GM19372 (cell line): ENCODE measurements at regions not wholly inside any gene's neighbourhood (a gene's known extent, or its start where the extent isn't known, plus 50 kb on each side); places are given as distances from the start of the nearest gene placed in this dataset.

ENCODE experiments used
- ATAC-seq: cut with Tn5 transposase; IDR thresholded peaks from one replicate; pipeline ENCODE4 v1.9.1; 2021; ENCODE audit warnings: mild to moderate bottlenecking, low read depth, moderate library complexity; ENCODE audit not compliant: unreplicated experiment

- ATAC-seq, result no peak
Observed at GRCh38 chr1:79398501-79398900, 392.0 kb upstream of the ADGRL4 start.

- no peak for ATAC-seq
Observed at GRCh38 chr1:79396901-79397300, 390.4 kb upstream of the ADGRL4 start.

GRCh38 chr1:79388694-79389361 lies 382.3 kb upstream of the ADGRL4 start:
- ATAC-seq, result no peak

GRCh38 chr1:79386730-79387129 lies 380.2 kb upstream of the ADGRL4 start:
- ATAC-seq, result no peak

- ATAC-seq, result no peak
Observed at GRCh38 chr1:79380078-79380477, 373.5 kb upstream of the ADGRL4 start.

- ATAC-seq, result no peak
Observed at GRCh38 chr1:79376106-79376505, 369.6 kb upstream of the ADGRL4 start.

GRCh38 chr1:79375352-79375751 lies 368.8 kb upstream of the ADGRL4 start:
- no peak for ATAC-seq

- no peak for ATAC-seq
Observed at GRCh38 chr1:79374397-79374796, 367.9 kb upstream of the ADGRL4 start.

GRCh38 chr1:79373481-79374125 lies 367.1 kb upstream of the ADGRL4 start:
- no peak for ATAC-seq

GRCh38 chr1:79371802-79372201 lies 365.3 kb upstream of the ADGRL4 start:
- ATAC-seq, result no peak

GRCh38 chr1:79369091-79369490 lies 362.6 kb upstream of the ADGRL4 start:
- no peak for ATAC-seq

- no peak for ATAC-seq
Observed at GRCh38 chr1:79364896-79365295, 358.4 kb upstream of the ADGRL4 start.

- no peak for ATAC-seq
Observed at GRCh38 chr1:79363430-79363829, 356.9 kb upstream of the ADGRL4 start.

GRCh38 chr1:79362470-79362869 lies 355.9 kb upstream of the ADGRL4 start:
- no peak for ATAC-seq

- no peak for ATAC-seq
Observed at GRCh38 chr1:79355090-79355489, 348.6 kb upstream of the ADGRL4 start.

- no peak for ATAC-seq
Observed at GRCh38 chr1:79353224-79353623, 346.7 kb upstream of the ADGRL4 start.

- no peak for ATAC-seq
Observed at GRCh38 chr1:79326875-79327274, 320.3 kb upstream of the ADGRL4 start.

- no peak for ATAC-seq
Observed at GRCh38 chr1:79325705-79326104, 319.2 kb upstream of the ADGRL4 start.

GRCh38 chr1:79325126-79325525 lies 318.6 kb upstream of the ADGRL4 start:
- ATAC-seq, result no peak

- ATAC-seq, result no peak
Observed at GRCh38 chr1:79323239-79324025, 316.9 kb upstream of the ADGRL4 start.

- no peak for ATAC-seq
Observed at GRCh38 chr1:79322511-79323027, 316.0 kb upstream of the ADGRL4 start.
